Chondrocyte (in vitro differentiated cells): ENCODE measurements at regions not wholly inside any gene's neighbourhood (a gene's known extent, or its start where the extent isn't known, plus 50 kb on each side); places are given as distances from the start of the nearest gene placed in this dataset.

ENCODE experiments used
- DNase-seq: peaks from one replicate; pipeline ENCODE4 v3.0.0; 2021; ENCODE audit warnings: mixed read lengths, low spot score
- H3K27ac Mint-ChIP-seq: one replicate; pipeline ENCODE4 v1.8.0; 2021; ENCODE audit warnings: mild to moderate bottlenecking, moderate library complexity, mixed read lengths; ENCODE audit not compliant: unreplicated experiment
- H3K27me3 Mint-ChIP-seq: 2 replicates; pipeline ENCODE4 v1.8.0; 2021; ENCODE audit warnings: low read depth, mixed read lengths
- H3K36me3 Mint-ChIP-seq: 2 replicates; pipeline ENCODE4 v1.8.0; 2021; ENCODE audit warnings: low read depth, mixed read lengths
- H3K4me1 Mint-ChIP-seq: 2 replicates; pipeline ENCODE4 v1.8.0; 2021; ENCODE audit warnings: low read depth, mild to moderate bottlenecking, mixed read lengths
- H3K4me3 Mint-ChIP-seq: one replicate; pipeline ENCODE4 v1.8.0; 2021; ENCODE audit warnings: mild to moderate bottlenecking, moderate library complexity, mixed read lengths; ENCODE audit not compliant: unreplicated experiment
- H3K9me3 Mint-ChIP-seq: 2 replicates; pipeline ENCODE4 v1.8.0; 2021; ENCODE audit warnings: low read depth, mixed read lengths
- CTCF ChIP-seq: fragments of 200-600 bp; sonication (generic); IDR thresholded peaks from 2 replicates; pipeline ENCODE4 v1.5.0; 2021; ENCODE audit warnings: antibody characterized with exemption, mild to moderate bottlenecking, moderate library complexity

- no peaks in the 10 kb centered on the region for H3K36me3 Mint-ChIP-seq
- H3K27me3 Mint-ChIP-seq = peaks cover 26% of the 10 kb centered on the region
- H3K27ac Mint-ChIP-seq = no peak overlapping the region
Measured at GRCh38 chr3:72295962-72296450, 511.1 kb upstream of the PROK2 start.

GRCh38 chr3:72295276-72295961, 510.5 kb upstream of the PROK2 start:
- no peak for DNase-seq
- Mint-ChIP-seq H3K4me1 (peaks cover 19% of the 10 kb centered on the region), H3K27me3 (peaks cover 26% of the 10 kb centered on the region), H3K4me3 (no peak overlapping the region), H3K36me3 (no peaks in the 10 kb centered on the region), H3K27ac (no peak overlapping the region), H3K9me3 (no peaks in the 10 kb centered on the region)
- TF ChIP-seq CTCF = no peak

More at GRCh38 chr3:72295962-72296450, 511.1 kb upstream of the PROK2 start:
- no peak overlapping the region for H3K4me3 Mint-ChIP-seq
- H3K4me1 Mint-ChIP-seq = peaks cover 15% of the 10 kb centered on the region
- TF ChIP-seq CTCF = no peak
- no peaks in the 10 kb centered on the region for H3K9me3 Mint-ChIP-seq
- no peak for DNase-seq

GRCh38 chr3:72290859-72291638, 506.1 kb upstream of the PROK2 start:
- no peak overlapping the region for H3K27ac Mint-ChIP-seq
- H3K9me3 Mint-ChIP-seq = no peaks in the 10 kb centered on the region
- H3K27me3 Mint-ChIP-seq = peaks cover 38% of the 10 kb centered on the region
- TF ChIP-seq CTCF = no peak
- H3K36me3 Mint-ChIP-seq = no peaks in the 10 kb centered on the region
- peaks cover 22% of the 10 kb centered on the region for H3K4me1 Mint-ChIP-seq
- no peak for DNase-seq
- no peak overlapping the region for H3K4me3 Mint-ChIP-seq

- TF ChIP-seq CTCF = no peak
- no peak for DNase-seq
- Mint-ChIP-seq H3K9me3 (no peaks in the 10 kb centered on the region), H3K4me3 (peak overlapping the region; percentile 40), H3K27me3 (peaks cover 45% of the 10 kb centered on the region), H3K36me3 (no peaks in the 10 kb centered on the region), H3K4me1 (peaks cover 22% of the 10 kb centered on the region), H3K27ac (no peak overlapping the region)
Measured at GRCh38 chr3:72289692-72290071, 504.7 kb upstream of the PROK2 start.

GRCh38 chr3:72288955-72289691, 504.2 kb upstream of the PROK2 start:
- Mint-ChIP-seq H3K4me3 (peak overlapping the region; percentile 40), H3K4me1 (peaks cover 22% of the 10 kb centered on the region), H3K36me3 (no peaks in the 10 kb centered on the region), H3K27ac (peak overlapping the region; percentile 51), H3K27me3 (peaks cover 40% of the 10 kb centered on the region), H3K9me3 (no peaks in the 10 kb centered on the region)
- DNase-seq = no peak
- TF ChIP-seq CTCF = no peak
